ENCODE measurements at regions not wholly inside any gene's neighbourhood (a gene's known extent, or its start where the extent isn't known, plus 50 kb on each side); places are given as distances from the start of the nearest gene placed in this dataset.
"Not testable (repeated sequence)": the region's sequence is repeated elsewhere in the genome, so short reads cannot be mapped to it uniquely, and the experiment has no call there.

GRCh38 chr13:90883592-90883991 lies 463.9 kb upstream of the MIR17HG start:
- DNase-seq = no peak

- no peak for DNase-seq
These were observed 463.4 kb upstream of the MIR17HG start for GRCh38 chr13:90884066-90884465.

- DNase-seq = no peak
These were observed 457.3 kb upstream of the MIR17HG start for GRCh38 chr13:90889906-90890834.

DNA sequence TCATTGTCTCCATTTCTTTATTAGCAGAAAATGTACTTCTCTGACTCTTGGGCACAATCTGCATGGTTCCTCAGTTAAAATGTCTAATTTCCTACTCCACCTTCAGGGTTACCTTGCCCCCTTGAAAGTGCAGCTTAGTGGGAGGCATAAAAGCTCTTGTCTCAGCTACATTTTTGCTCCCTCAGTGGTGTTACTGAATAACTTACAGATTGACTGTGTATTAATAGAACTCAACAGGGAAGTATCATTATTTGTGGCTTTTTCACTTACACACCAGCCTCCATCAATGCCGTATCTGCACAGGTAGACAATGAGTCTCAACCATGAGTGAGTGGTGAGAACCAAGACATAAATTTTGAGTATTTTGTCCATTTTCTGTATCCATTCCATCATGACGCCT lies 456.2 kb upstream of the MIR17HG start:
- no peak for DNase-seq

DNA sequence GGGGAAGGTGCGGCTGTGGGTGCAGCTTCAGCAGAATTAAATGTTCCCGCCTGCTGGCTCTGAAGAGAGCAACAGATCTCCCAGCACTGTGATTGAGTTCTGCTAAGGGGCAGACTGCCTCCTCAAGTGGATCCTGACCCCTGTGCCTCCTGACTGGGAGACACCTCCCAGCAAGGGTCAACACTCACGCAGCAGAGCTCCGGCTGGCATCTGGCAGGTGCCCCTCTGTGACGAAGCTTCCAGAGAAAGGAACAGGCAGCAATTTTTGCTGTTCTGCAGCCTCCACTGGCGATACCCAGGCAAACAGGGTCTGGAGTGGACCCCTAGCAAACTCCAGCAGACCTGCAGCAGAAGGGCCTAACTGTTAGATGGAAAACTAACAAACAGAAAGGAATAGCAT lies 454.3 kb upstream of the MIR17HG start:
- DNase-seq = not testable (repeated sequence)

- no peak for DNase-seq
These were observed 451.5 kb upstream of the MIR17HG start for GRCh38 chr13:90896002-90896401.

DNA sequence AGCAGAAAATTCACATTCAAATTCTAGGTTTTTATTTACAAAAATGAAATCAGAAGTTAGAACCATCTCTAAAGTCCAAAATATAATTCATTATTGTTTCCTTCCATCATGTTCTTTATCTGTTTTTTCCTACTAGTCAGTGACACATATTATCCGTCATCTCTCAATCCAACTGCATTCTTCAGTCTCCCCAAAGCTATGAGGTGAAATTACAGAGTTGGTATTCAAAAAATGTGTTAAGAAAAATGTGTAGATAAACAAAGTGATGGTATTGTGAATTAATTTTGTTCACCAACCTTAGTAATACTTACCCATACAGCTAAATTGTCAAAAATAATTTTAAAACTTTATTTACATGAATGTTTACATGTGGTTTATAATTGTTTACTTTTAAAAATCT lies 448.7 kb upstream of the MIR17HG start:
- DNase-seq = no peak

DNA sequence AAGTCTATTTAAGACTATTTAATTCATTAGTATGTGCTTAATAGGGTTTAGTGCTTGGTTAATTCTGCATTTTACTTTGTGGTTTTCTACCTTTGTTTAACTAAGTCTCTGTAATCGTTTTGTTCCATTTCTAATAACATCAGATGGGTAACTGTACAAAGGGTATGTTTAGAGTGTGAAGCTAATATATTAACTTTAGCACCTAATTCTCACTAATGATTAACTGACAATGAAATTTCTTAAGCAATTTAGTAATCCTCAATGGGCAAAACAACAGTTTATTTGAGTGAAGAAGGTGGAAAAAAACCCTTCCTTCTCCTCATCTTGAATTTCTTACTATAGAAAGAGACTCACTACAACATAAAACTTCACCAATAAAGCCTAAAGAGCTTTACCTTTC lies 448.1 kb upstream of the MIR17HG start:
- no peak for DNase-seq

GRCh38 chr13:90902255-90902654 lies 445.2 kb upstream of the MIR17HG start:
- DNase-seq = no peak

DNA sequence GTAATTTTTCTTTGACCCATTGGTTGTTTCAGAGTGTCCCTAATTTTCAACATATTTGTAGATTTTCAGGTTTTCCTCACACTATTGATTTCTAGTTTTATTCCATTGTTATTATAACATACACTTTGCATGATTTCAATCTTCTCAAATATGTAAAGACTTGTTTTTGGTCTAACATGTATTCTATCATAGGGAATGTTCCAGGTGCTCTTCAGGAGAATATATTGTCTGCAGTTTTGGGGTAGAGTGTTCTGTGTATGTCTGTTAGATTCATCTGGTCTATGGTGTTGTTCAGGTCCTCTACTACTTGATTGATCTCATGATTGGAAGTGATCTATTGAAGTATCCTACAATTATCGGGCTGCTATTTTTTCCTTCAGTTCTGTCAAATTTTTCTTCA lies 440.9 kb upstream of the MIR17HG start:
- DNase-seq = no peak

DNA sequence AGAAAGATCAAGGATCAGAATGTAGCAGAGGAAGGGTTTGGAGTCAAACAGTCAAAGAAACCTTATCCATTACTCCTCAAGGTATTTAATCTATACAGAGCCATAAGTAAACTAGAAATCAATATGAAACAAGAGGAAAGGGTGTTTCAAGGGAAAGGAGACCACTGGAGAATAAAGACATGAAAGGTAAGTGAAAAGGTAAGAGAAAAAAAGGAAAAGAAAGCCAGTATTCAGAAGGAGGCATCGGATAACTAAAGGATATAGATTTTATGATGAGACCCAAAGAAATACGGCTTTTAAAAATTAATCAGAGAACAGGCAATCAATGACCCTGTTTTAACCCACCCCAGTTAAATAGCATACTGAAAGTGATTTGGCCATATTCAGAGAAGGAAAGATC lies 438.7 kb upstream of the MIR17HG start:
- DNase-seq = no peak

DNA sequence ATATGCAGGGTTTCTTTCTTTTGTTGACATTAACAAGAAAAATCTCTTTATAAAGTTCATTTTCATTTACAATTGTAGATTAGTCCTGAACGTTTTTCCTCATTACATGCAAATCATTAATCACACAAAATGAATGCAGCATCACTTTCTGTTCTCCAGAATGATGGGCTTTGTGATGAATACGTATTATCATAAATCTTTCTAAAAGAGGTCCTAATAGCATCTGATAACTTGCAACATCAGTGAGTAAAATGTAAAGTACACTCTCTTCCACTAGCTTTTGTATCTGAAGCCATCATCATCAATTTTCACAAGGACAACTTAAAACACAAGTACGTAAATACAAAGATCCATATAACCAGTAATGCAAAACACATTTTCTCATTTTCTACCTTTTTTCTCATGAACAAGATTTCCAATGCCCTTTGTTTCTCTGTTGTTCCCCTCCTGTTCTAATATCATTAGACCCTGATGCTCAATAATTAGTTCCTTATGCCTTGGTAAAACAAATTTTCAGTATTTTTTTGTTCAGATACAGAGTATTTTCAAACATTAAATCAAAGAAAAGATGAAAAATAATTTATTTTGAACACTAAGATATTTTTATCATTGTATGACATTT lies 437.4 kb upstream of the MIR17HG start:
- no peak for DNase-seq

DNA sequence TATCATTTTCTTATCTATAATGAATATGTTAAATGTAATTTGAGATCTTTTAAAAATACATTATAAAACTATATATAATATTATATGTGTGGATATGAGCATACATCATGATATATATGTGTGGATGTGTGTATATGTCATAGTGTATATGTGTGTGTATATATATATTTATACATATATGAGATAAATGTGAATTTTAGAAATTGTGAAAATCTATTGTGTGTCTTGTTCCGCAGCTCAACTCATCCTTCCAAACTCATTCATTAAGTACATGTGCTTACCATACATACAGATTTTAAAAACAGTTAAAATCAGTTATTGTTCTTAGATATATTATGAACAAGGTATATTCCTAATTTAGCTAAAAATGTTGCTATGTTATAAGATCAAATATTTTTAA lies 435.2 kb upstream of the MIR17HG start:
- DNase-seq = no peak

GRCh38 chr13:90918536-90918935 lies 429.0 kb upstream of the MIR17HG start:
- DNase-seq = peak; percentile 17

- DNase-seq = no peak
These were observed 428.3 kb upstream of the MIR17HG start for GRCh38 chr13:90919153-90919552.

DNA sequence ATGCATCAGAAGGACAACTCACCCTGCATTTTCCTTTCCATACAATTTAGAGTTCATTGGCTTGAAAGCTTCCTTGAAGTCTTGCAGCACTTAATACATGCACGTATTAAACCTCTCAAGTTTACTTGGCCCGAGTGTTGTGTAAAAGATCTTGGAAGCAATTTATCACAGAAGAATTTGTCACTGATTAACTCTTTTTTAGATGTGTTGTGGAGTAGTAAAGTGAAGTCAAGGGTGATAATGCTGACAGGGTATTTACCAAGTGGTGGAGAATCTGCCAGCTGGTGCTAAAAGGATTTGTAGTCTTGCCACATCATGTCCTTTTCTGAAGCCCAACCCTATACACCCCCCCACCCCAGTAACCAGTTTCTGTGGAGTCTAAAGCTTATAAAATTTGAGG lies 421.0 kb upstream of the MIR17HG start:
- DNase-seq = no peak

DNA sequence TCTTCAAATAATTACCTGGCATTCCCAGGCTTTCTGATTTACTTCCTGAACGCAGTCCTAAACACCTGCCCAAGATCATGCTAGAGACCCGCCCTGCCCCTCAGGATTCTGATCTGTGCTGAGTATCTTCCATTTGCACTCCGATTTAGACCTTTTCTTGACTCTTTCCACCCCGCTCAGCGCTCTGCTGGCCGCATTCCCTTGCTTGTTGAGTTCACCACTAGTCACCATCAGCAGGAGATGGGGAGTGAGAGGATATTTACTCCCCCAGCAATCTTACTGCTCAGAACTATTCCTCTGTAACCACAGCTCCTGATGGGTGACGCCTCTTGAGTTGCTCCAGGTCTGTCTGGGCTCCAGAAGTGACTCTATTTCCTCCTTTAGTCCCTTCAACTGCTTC lies 419.4 kb upstream of the MIR17HG start:
- DNase-seq = no peak

DNA sequence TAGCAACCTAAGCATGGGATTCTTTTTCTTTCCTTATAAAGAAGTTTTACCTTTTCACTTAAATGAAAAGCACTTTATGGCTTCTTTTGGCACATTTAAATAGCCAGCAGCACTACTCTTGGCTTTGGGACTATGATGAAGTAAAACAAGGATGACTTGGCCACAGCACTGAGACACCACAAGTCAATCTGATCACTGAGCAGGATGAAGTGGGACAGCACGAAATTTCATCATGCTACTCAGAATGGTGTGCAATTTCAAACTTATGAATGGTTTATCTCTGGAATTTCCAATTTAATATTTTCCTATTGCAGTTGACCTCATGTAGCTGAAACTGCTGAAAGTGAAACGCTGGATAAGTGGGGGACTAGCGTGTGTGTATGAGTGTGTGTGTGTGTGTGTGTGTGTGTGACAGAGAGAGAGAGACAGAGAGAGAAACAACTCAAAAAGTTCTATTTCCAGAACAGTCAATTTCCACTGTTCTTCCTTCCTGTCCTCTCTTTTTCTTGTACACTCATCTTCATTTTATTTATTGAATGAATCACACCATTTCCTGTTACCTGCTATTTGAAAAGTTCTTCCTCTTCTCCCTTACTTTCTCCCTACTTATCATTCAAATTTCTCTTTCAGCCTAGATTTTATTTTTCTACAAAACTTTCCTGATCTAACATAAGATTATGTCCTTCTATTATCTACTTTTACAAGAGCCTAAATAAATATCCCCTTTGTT lies 414.2 kb upstream of the MIR17HG start:
- no peak for DNase-seq

DNA sequence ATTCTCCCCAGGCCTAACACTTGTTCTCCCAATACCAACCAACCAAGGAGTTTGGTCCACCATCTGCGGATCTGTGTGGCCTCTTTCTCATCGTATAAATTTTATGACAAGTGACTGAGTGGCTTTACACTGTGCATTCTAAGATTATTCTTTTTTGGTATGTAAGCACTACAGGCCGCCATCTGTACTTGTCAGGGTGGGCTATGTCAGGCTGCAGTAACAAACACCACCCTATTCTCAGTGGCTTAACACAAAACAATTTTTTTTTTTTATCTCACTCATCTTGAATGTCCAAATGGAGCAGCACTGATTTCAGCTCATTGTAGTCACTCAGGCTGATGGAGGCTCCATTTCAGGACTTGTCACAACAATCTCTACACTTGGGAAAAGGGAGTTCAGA lies 412.7 kb upstream of the MIR17HG start:
- DNase-seq = no peak

DNA sequence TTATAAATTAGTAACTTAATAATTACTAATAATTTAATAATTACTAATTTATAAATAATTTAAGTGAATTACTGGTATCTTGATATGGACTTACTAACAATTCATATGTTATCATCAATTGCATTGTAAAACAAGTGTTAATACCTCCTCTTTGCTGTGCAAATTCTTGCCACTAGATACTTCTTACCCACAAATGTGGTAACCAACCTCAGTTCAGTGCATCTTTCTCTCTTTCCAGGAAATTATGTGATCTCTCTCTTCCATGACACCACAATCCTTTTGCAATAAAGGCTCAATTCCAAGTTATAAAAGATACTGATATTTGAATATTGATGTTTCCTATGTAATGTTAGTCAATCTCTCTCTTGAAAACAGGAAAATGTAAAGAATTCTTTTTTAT lies 408.6 kb upstream of the MIR17HG start:
- no peak for DNase-seq

- DNase-seq = no peak
These were observed 403.5 kb upstream of the MIR17HG start for GRCh38 chr13:90943946-90944345.

DNA sequence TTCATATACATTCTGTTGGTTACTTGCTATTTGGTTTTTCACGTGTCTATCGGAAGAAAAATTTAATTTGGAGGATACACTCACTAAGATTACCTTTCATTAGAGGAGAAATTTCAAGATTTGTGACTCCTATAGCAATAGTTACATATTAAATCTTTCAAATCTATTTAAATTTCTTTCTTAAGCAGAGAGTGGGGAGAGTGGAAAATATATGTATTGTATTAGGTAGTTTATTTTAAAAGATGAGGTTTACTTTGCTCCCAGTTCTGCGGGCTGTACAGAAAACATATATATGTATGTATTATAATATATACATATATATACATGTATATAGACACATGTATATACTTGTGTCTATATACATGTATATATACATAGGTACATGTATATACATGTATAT lies 402.3 kb upstream of the MIR17HG start:
- not testable (repeated sequence) for DNase-seq

DNA sequence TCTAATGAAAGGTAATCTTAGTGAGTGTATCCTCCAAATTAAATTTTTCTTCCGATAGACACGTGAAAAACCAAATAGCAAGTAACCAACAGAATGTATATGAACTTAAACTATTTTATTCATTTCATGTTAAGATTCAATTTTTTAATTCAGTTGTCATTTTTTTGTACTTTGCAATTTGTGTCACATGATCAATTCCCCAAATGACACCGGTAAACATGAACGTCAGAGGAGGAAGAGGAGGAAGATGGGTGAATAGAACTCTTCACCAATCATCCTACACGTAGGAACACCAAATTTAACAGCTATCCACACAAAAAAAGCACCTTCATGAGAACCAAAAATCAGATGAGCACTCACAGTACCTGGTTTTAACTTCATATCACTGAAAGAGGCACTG lies 401.4 kb upstream of the MIR17HG start:
- DNase-seq = not testable (repeated sequence)

DNA sequence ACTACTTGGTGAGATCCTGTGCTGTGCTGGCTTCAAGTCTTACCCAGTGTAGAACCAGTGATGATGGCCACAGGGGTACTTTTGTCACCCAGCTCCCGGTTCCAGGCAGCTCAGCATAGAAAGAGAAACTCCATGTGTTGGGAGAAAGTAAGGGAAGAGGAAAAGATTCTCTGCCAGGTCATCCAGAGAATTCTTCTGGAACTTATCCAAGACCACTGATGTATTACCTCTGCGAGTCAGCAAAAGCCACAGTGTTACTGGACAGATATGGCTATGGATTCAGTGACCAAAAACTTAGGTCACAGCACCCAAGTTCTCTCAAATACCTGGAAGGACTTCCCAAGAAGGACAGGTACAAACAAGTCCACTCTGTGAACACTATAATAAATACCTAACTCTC lies 399.5 kb upstream of the MIR17HG start:
- no peak for DNase-seq

All from HCEC 1CT (cell line).